GM19467 (cell line): ENCODE measurements at regions not wholly inside any gene's neighbourhood (a gene's known extent, or its start where the extent isn't known, plus 50 kb on each side); places are given as distances from the start of the nearest gene placed in this dataset.

Experiments
- ATAC-seq: cut with Tn5 transposase; IDR thresholded peaks from one replicate; pipeline ENCODE4 v1.9.1; 2021; ENCODE audit warnings: mild to moderate bottlenecking, moderate library complexity; ENCODE audit not compliant: unreplicated experiment

DNA sequence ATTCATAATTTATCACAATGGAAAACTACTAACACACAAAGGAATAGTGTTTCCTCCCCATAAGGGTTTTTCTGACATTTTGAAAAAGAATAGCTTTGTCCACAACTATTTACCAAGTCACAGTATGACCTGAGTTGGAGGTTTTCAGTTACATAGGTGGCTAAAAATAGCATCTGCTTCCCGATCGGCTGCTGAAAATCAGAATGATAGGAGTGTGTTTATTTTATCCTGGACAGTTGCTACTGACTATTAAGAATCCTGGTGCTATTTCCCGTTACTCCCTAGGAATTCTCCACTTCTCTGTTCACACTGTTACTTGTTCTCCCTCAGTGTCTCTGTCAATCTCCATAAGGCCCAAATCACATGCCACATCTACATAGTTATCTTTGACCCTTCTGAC lies 353.9 kb upstream of the RARB start:
- no peak for ATAC-seq

DNA sequence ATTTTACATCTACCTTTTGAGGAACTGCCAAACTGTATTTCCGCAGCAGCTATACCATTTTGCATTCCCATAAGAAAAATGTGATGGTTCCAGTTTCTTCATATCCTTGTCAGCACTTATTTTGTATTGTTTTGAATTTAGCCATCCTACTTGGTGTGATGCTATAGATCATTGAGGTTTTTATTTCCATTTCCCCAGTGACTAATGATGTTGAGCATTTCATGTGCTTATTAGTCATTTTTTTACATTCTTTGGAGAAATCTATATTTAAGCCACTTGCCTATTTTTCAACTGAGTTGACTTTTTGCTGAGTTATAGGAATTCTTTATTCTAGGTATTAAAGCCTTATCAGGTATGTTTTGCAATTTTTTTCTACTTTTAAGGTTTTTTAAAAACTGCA lies 347.6 kb upstream of the RARB start:
- ATAC-seq = no peak

DNA sequence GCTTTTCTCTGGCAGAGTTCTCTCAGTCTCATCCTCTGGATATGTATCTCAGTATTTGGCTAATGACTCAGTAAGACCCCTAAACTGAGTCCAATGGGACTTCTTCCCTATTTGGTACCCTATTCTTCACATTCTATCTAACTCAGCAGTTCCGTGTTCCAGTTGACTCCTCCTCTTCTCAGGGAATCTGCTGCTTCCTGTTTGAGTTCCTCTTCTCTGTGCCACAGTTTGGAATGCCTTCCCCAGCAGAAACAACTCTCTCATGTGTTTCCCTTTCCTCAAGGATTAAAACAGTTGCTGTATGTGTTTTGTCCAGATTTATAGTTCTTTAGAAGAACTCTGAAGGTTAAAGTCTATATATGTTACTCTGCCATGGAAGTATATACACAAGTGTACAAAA lies 344.0 kb upstream of the RARB start:
- no peak for ATAC-seq

- ATAC-seq = no peak
These were observed 341.3 kb upstream of the RARB start for GRCh38 chr3:25086721-25087120.

DNA sequence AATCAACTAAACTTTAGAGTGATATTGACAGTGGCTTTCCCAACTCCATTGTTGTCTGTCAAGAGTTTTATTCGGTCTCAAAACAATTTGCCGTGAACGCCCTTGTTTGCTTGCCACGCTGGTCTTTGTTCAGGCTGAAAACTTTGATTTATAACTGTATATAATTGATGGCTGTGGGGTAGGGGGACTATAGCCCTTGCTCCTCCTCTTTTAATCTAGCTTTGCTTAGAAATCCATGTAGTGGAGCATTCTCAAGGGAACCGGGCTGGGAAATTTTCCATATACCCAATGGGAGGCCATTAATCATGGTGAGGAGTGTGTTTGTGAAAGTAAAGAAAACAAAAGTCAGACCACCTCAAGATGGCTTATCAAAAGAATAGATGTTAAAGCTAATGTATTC lies 339.8 kb upstream of the RARB start:
- ATAC-seq = no peak

GRCh38 chr3:25090698-25091453 lies 337.2 kb upstream of the RARB start:
- no peak for ATAC-seq

DNA sequence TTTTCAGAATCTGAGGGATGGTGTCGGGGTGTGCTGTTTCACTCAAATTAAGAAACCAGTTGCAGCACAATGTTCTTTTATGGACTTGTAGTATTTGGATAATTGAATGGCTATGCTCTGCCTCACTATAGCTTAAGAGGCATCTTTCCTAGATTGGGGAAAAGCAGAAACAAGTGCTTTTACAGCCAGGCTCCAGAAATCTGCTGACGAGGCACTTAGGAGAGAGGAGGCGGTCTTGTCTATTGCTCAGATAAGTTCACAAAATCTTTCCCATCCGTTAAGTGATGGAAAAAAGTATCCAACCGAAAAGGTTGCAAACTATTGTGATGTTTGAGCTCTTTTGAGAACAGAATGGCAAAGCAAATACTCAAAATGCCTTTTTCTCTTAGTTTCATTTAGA lies 336.1 kb upstream of the RARB start:
- no peak for ATAC-seq

- ATAC-seq = no peak
These were observed 333.0 kb upstream of the RARB start for GRCh38 chr3:25094932-25095685.

DNA sequence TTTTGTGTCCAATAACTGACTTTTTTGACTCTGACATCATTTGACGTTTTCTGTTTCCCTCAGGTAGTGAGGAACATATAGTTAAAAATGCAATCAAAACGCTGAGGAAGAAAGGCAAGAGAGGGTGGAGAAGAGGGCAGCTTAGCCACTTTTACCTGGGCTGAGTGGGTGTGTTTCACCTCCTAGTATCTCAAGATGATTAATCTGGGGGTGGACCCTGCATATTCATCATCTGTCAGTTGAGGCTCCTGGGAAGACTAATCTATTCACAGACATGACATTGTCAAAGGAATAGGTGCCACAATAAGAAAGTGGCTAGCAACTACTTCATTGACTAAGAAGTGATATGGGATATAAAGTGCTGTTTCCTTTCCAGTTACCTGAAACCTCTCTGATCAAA lies 331.5 kb upstream of the RARB start:
- no peak for ATAC-seq

DNA sequence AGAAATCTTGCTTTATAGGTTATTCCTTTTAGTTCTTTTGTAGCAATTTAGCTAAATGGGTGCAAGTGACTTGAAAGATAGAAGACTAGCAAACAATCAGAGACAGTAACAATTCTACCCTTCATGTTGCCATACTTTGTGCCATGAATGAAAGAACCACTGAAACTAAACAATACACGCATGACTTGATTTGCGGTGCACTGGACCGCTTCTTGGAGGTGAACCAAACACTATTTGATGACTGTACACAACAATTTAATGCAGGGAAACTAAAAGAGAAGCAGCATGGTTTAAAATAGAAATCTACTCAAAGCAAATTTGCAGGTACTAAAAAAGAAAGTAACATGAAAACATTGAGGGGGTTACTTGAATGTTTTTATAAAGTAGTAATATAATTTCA lies 331.0 kb upstream of the RARB start:
- no peak for ATAC-seq

DNA sequence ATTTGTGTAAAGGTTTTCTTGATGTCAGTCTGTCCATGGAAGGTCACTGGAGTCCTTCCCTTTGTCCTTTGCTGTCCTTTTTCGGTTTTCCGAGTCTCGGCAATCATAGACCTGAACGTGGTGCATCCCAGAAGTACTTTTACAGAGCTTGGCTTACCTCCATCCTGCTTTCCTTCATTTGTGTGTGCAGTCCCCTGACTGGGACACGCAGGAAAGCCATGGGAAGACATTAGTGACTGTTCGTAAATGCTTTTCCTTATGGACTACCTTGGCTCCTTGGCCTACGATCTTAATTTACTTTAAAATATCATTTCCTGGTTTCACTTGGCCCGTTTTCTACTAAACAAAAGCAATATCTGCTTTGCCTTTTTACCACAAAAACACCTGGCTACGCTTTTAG lies 328.4 kb upstream of the RARB start:
- no peak for ATAC-seq

DNA sequence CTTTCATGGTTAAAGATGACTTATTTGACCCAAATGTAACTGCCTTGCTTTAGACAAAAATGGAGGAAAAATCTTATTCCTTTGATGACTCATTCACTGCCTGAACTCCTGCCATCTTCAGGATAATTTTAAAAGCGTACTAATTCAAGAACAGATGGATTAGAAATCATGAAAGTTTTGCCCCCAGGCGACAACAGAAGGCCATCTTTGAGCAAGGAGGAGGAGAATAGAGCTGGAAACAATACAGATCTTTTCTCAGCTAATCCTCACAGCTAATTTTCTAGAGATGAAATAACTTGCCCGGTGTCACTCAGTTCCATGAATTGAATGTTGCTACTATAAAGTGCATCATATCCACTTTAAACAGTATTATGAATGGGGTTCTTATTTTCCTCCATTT lies 324.7 kb upstream of the RARB start:
- ATAC-seq = no peak

DNA sequence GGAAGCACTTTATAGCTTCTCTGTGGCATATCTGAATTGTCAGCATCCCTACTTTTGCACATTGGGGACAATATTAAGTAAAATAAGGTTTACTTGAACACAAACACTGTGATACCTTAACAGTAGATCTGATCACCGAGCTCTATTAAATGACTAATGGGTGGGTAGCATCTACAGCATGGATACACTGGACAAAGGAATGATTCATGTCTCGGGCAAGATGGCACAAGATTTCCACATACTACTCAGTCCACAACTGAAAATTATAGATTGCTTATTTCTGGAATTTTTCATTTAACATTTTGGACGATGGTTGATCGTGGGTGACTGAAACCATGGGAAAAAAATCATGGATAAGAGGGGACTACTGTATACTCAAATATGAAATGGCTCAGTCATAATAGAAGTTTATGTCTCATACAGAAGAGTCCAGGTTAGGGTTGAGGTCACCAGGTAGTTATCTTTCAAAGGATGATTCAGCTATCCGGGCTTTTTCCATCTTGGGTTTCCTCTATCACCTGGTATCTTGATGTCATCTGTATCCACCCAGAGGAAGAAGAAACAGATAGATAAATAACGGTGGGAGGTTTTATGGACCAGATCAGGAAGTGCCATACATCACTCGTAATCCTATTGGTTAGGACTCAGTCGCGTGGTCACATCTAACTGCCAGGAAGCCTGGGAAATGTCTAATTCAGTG lies 320.0 kb upstream of the RARB start:
- ATAC-seq = no peak

DNA sequence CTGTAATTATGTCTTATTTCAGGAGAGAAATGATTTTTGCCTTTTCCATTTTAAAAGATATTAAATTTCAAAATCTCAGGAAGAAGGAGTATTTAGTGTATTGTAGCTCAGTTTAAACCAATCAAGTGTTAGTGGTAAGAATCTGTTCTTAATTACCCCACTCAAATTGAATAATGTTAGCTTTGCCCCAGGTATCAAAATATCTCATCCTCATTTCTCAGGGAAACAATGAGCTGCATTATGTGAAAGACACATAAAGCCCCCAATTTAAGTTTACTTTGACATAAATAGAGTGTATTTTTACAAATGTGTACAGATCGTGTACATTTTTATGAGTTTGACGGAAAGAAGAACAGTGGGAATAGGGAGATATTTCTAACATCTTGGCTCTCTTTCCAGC lies 317.4 kb upstream of the RARB start:
- ATAC-seq = no peak

DNA sequence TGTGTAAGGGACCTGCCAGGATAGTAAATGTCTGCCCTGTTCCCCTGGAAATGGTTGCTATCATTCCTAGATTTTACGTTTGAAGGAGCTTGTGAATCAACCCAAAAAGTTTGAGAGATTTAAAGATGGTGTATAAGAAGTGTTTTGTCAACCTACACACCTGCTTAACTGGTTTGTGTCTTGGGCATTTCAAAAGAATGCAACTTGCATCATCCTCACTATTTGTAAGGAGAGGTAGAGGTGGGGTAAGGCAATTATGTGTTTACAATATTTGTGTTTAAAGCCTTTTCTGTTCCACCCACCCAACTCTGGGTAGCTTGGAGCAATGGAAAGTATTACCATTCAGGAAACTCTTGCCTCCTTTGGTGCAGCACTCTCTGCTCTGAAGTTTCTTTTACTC lies 314.2 kb upstream of the RARB start:
- no peak for ATAC-seq

- no peak for ATAC-seq
These were observed 313.5 kb upstream of the RARB start for GRCh38 chr3:25114532-25114931.

DNA sequence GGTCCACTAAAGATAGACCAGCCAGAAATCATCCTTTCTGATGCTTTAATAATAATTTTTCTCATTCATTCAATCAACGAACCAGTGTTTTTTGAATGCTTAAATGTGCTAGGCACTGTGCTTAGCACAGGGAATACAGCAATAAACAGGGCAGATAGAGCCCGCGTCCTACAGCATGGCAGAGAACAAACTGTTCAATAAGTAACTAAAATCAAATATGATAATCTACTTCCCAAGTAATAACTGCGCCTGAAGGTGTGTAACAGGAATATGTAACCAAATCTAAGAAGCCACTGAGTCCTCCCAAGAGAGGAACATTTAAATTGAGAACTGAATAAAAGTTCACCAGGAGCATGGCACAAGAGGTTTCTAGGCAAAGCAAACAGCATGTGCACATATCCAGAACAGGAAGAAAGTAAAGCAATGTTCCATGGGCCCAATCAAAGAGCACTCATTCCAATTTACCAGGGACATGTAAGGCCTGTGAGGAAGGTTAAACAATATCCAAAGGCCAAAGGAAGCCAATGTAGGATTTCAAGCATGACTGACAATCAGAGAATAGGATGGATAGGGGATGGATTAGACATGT lies 311.0 kb upstream of the RARB start:
- no peak for ATAC-seq

DNA sequence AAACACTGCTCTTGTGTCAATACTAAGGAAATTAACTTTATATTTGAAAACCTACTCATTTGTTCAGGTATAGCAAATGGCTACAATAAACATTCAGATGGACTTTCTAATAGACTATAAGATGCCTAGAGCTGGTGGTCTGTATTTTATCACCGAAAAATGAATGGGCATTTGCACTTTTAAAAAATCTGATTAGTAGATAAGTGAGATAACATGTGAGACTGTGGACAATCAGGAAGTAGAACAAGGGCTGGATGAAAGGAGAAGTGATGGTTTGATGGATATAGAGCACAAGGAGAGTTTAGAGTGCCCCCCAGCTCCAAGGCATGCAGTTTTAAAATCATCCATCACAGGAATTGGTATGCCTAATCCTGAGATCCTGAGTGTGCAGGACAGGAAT lies 308.4 kb upstream of the RARB start:
- no peak for ATAC-seq

DNA sequence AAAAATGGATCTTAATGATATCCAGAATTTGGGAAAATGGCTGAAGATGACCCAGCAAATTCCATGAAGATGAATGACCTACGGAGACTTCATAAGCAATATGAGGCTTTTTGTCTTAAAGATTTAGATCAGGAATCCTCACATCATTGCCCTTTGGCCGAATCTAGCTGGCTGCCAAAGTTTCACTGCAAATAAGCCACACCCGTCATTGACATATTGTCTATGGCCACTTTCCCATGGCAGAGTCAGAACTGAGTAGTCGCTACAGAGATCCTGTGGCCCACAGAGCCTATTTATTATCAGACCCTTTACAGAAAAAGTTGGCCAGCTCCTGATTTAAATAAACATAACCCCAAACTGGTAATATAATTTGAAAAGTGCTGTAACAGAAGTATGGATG lies 307.4 kb upstream of the RARB start:
- no peak for ATAC-seq

GRCh38 chr3:25125201-25125600 lies 302.9 kb upstream of the RARB start:
- ATAC-seq = no peak

DNA sequence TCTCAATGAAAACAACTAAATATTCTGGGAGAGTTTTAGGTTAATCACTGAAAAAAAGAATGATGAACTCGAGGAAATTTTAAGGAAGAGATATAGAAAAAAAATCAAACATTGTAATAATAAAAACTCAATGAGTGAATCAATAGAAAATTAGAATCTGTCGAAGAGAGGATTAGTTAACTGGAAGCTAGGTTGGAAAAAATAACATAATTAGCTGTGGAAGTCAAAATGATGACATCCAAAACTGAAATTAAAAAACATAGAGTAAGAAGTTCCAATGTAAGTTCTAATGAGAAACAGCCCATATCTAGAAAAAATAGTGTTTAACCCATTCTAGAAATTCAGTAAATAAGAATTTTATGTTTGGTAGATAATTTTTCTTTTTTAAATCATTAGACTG lies 299.3 kb upstream of the RARB start:
- no peak for ATAC-seq
